Gastrocnemius medialis (tissue), 4 donors: ENCODE measurements at regions not wholly inside any gene's neighbourhood (a gene's known extent, or its start where the extent isn't known, plus 50 kb on each side); places are given as distances from the start of the nearest gene placed in this dataset.

Experiments
- ATAC-seq, 2 donors: fragments of 150-250 bp; one replicate each; pipeline ENCODE4 v1.9.1; 2016
- DNase-seq, 2 donors: peaks; one replicate each; pipeline ENCODE4 v3.0.0-alpha.2; 2019
- H3K27ac ChIP-seq, 4 donors: fragments of 200-600 bp; sonication (generic); 1 replicate in 1 of 4; 2 replicates in 3 of 4; pipeline ENCODE4 v1.5.1; 2016 to 2018; ENCODE audit warnings: mild to moderate bottlenecking in 2 of 4, moderate library complexity in 1 of 4
- H3K27me3 ChIP-seq, 3 donors: fragments of 200-600 bp; sonication (generic) in 2 of 3; 1 replicate in 1 of 3; 2 replicates in 2 of 3; pipeline versions ENCODE4 v1.5.1 to v1.6.0; 2016 to 2019; ENCODE audit warnings: mild to moderate bottlenecking in 1 of 3, moderate library complexity in 1 of 3
- H3K36me3 ChIP-seq, 2 donors: fragments of 200-600 bp; sonication (generic) in 1 of 2; one replicate each; pipeline ENCODE4 v1.5.1; 2017 to 2018
- H3K4me1 ChIP-seq, 2 donors: fragments of 200-600 bp; sonication (generic) in 1 of 2; one replicate each; pipeline ENCODE4 v1.5.1; 2016 to 2017; ENCODE audit warnings: mild to moderate bottlenecking in 2 of 2
- H3K4me3 ChIP-seq, 4 donors: fragments of 200-600 bp; sonication (generic) in 3 of 4; 1 replicate in 1 of 4; 2 replicates in 3 of 4; pipeline ENCODE4 v1.5.1; 2016 to 2019; ENCODE audit warnings: mild to moderate bottlenecking in 2 of 4
- H3K9me3 ChIP-seq, 3 donors: fragments of 200-600 bp; sonication (generic) in 2 of 3; 1 replicate in 1 of 3; 2 replicates in 2 of 3; pipeline ENCODE4 v1.5.1; 2016 to 2019
- CTCF ChIP-seq, 5 experiments: fragments of 450-650 bp in 3 of 5; fragments of 200-600 bp in 2 of 5; sonication (generic) in 2 of 5; IDR thresholded peaks in 4 of 5; conservative IDR thresholded peaks in 1 of 5; 1 replicate in 4 of 5; 2 replicates in 1 of 5; pipeline ENCODE4 v1.5.1; 2016 to 2019; ENCODE audit warnings: antibody characterized with exemption in 5 of 5, mild to moderate bottlenecking in 3 of 5, moderate library complexity in 3 of 5
- POLR2A ChIP-seq, 2 donors: fragments of 450-650 bp; IDR thresholded peaks; one replicate each; pipeline ENCODE4 v1.6.1; 2017; ENCODE audit warnings: antibody characterized with exemption in 2 of 2, mild to moderate bottlenecking in 2 of 2, moderate library complexity in 2 of 2
- in situ Hi-C, 4 donors: fragments of 200-750 bp; cut with MboI; loops; one replicate each; pipeline versions ENCODE4 v1.15.0 to v1.8.0; 2017; ENCODE audit warnings: low sequenced_read_pairs in 4 of 4
- intact Hi-C: fragments of 100-400 bp; cut with DNase I; formaldehyde crosslinking; loops from one replicate; pipeline ENCODE4 v1.15.1; 2023; ENCODE audit warnings: low total_unique reads

DNA sequence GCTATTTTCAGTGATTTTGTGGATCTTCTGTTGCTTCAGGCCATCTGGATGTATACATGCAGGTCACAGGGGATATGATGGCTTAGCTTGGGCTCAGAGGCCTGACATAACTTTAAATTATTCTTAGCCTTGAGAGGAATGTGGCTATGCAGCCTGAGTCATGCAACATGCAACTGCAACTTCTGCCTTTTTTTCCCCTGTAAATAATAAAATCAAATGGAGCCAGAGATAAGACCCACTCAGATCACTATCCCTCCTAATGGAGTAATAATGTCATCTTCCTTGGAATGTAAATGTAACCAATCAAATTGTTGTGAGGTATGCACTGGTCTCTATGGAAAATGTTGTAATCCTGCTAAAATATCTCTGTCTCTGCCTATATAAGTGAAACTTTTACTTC lies 54.9 kb downstream of the MAGEB17 start:
- DNase-seq, result no peak
- no peak overlapping the region for H3K27ac ChIP-seq
- in situ Hi-C loops, result no loop called here
- H3K36me3 ChIP-seq, result no peaks in the 10 kb centered on the region
- intact Hi-C loops, result no loop called here
- ATAC-seq, result no peak
- TF ChIP-seq POLR2A (IDR thresholded peaks at IDR 0.05), result no peak
- no peak for TF ChIP-seq CTCF (IDR thresholded peaks at IDR 0.05 in 4 of 5, conservative IDR thresholded peaks at IDR 0.05 in 1 of 5)
- H3K4me3 ChIP-seq, result no peak overlapping the region
- no peaks in the 10 kb centered on the region for H3K4me1 ChIP-seq
- H3K27me3 ChIP-seq, result no peaks in the 10 kb centered on the region
- no peaks in the 10 kb centered on the region for H3K9me3 ChIP-seq

GRCh38 chrX:16223385-16223784 lies 56.1 kb downstream of the MAGEB17 start:
- intact Hi-C loops (no loop called here), in situ Hi-C loops (no loop called here)
- DNase-seq (no peak), ATAC-seq (no peak)
- no peaks in the 10 kb centered on the region for H3K36me3 ChIP-seq
- no peak overlapping the region for H3K27ac ChIP-seq
- H3K9me3 ChIP-seq, result no peaks in the 10 kb centered on the region
- H3K4me3 ChIP-seq, result no peak overlapping the region
- no peaks in the 10 kb centered on the region for H3K27me3 ChIP-seq
- no peaks in the 10 kb centered on the region for H3K4me1 ChIP-seq
- TF ChIP-seq CTCF (IDR thresholded peaks at IDR 0.05 in 4 of 5, conservative IDR thresholded peaks at IDR 0.05 in 1 of 5), result no peak
- no peak for TF ChIP-seq POLR2A (IDR thresholded peaks at IDR 0.05)

DNA sequence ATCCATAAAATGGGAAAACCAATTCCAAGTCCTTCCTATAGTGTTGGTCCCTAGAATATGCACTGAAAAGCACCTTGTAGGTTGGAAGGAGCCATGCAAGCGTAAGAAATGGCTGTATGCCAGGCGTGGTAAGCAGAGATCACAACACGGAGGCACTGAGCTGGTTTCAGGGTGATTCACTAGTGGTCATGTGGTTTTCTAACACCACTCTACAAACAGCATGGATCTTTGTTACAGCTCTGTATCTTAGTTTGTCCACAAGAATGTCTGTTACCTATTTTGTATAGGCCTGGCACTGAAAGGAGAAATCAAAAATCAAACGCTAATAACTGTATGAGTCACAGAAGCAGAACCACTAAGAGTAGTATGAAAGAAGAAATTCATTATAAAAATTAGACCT lies 71.9 kb downstream of the MAGEB17 start:
- TF ChIP-seq CTCF (IDR thresholded peaks at IDR 0.05 in 4 of 5, conservative IDR thresholded peaks at IDR 0.05 in 1 of 5) (no peak), POLR2A (IDR thresholded peaks at IDR 0.05) (no peak)
- intact Hi-C loops (no loop called here), in situ Hi-C loops (no loop called here)
- Histone ChIP-seq H3K9me3 (no peaks in the 10 kb centered on the region), H3K27ac (no peak overlapping the region), H3K27me3 (peaks cover 0 to 3% (median 0%) of the 10 kb centered on the region in 3 donors), H3K4me3 (no peak overlapping the region), H3K4me1 (no peaks in the 10 kb centered on the region), H3K36me3 (no peaks in the 10 kb centered on the region)
- ATAC-seq (no peak), DNase-seq (no peak)

- no peak for TF ChIP-seq POLR2A (IDR thresholded peaks at IDR 0.05)
- no peak for TF ChIP-seq CTCF (IDR thresholded peaks at IDR 0.05 in 4 of 5, conservative IDR thresholded peaks at IDR 0.05 in 1 of 5)
These were observed 73.1 kb downstream of the MAGEB17 start for GRCh38 chrX:16240231-16240905.

DNA sequence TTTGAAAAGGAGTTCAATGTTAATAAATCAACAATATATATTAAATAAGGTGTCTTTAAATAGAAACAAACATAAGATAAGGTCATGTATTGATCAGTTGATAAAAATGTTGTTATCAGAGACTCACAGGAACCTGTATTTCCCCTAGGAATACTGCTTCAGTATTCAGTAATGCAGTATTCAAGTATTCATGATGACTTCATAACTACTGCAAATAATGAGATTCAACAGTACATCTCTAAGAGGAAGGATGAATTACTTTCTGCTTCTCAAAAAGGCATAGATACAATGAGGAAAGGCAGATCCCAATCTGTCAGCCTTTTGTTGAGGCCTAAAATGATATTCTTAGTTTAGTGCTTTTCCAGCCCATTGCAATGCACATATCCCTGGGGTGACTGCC lies 73.7 kb downstream of the MAGEB17 start:
- H3K9me3 ChIP-seq, result no peaks in the 10 kb centered on the region
- ATAC-seq, result no peak
- intact Hi-C loops (no loop called here), in situ Hi-C loops (no loop called here)
- no peak for TF ChIP-seq POLR2A (IDR thresholded peaks at IDR 0.05)
- DNase-seq, result no peak
- H3K4me3 ChIP-seq, result no peak overlapping the region
- no peak overlapping the region for H3K27ac ChIP-seq
- no peaks in the 10 kb centered on the region for H3K36me3 ChIP-seq
- peaks cover 0 to 3% (median 0%) of the 10 kb centered on the region in 3 donors for H3K27me3 ChIP-seq
- H3K4me1 ChIP-seq, result no peaks in the 10 kb centered on the region

More at GRCh38 chrX:16240231-16240905, 73.1 kb downstream of the MAGEB17 start:
- no peaks in the 10 kb centered on the region for H3K4me1 ChIP-seq
- in situ Hi-C loops, result no loop called here
- no peaks in the 10 kb centered on the region for H3K9me3 ChIP-seq
- no peak for ATAC-seq
- H3K27me3 ChIP-seq, result peaks cover 0 to 3% (median 0%) of the 10 kb centered on the region in 3 donors
- intact Hi-C loops, result no loop called here
- H3K36me3 ChIP-seq, result no peaks in the 10 kb centered on the region
- H3K4me3 ChIP-seq, result no peak overlapping the region
- DNase-seq, result no peak
- H3K27ac ChIP-seq, result no peak overlapping the region
